Suppressor macrophage treated with lipopolysaccharide for 4 hours (primary cell): ENCODE measurements at regions not wholly inside any gene's neighbourhood (a gene's known extent, or its start where the extent isn't known, plus 50 kb on each side); places are given as distances from the start of the nearest gene placed in this dataset.

Experiments used
- DNase-seq: peaks from one replicate; pipeline ENCODE4 v3.0.0-alpha.2; 2020

DNA sequence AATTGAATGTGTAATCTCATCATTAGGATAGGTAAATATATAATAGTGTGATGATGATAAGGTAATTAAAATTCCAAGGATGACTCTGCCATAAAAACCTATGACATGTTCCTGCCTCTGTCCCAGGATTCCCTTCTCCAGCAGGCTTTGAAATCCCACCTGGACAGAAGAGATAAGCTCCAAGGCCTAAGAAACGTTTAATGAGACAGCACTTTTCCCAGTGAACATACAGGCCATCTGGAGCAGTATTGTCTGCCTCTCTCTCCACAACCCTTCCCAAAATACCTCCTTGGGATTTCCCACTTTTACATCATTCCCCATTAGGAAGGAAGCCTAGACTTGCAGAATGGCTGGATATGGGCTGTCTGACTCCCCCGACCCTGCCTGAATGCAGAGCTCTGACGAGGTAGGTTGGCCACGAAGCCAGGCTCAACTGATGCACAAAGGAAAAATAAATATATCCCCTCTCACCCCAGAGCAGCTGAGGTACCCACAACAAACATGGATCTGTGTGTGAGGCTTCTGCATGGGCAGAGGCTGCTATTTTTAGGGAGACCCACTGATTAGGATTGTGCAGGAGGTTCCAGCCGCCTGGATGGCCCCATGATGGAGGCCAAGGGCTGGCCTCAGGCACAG is 71.0 kb downstream of the TMPRSS5 start:
- DNase-seq: no peak

DNA sequence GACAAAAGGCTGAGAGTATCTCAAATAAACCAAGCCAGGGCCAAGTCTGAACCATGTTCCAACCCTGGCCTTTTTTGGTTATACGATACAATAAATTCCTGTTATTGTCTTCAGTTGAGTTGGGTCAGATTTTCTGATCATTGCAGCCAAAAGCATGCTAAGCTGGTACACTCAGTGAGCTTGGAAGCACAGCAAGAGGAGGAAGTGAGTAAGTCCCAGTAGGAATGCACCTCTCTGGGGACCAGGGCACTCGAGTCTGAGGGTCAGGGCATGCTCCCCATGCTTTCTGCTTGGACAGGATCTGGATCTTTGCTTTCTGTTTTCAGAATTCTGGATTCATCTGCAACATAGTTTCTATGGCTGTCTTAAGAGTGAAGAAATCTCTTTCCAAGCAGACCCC is 73.1 kb downstream of the TMPRSS5 start:
- no peak for DNase-seq

GRCh38 chr11:113629562-113629961 is 76.5 kb downstream of the TMPRSS5 start:
- DNase-seq: no peak

GRCh38 chr11:113628912-113629311 is 77.2 kb downstream of the TMPRSS5 start:
- no peak for DNase-seq

DNA sequence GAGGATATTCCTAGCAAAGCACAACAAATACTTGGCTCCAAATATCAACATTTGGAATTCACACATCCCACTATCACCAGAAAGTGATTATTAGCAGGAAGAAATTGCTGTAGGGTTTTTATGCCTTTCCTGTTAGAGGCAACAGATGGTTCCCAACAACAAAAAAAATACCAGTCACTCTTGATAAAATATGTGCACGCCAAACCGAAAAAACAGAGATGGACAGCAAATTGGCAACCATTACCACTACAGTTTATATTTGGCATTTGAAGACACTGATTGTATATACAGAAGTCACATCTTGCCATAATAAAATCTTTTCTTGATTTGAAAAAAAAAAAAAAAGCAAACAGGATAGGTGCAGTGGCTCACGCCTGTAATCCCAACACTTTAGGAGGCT is 78.2 kb downstream of the TMPRSS5 start:
- DNase-seq: no peak

DNA sequence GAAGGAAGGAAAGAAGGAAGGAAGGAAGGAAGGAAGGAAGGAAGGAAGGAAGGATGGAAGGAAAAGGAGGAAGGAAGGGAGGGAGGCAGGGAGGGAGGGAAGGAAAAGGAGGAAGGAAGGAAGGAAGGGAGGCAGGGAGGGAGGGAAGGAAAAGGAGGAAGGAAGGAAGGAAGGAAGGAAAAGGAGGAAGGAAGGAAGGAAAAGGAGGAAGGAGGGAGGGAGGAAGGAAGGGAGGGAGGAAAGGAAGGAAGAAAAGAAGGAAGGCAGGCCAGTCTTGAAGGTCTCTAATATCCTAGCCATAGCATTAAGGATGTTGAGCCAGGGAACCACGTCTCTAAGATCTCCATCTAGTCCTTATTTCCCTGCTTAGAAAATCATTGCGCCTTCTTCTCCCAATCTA is 78.8 kb downstream of the TMPRSS5 start:
- DNase-seq: no peak

GRCh38 chr11:113626736-113627135 is 79.4 kb downstream of the TMPRSS5 start:
- DNase-seq: no peak

GRCh38 chr11:113623114-113623513 is 83.0 kb downstream of the TMPRSS5 start:
- DNase-seq: no peak

DNA sequence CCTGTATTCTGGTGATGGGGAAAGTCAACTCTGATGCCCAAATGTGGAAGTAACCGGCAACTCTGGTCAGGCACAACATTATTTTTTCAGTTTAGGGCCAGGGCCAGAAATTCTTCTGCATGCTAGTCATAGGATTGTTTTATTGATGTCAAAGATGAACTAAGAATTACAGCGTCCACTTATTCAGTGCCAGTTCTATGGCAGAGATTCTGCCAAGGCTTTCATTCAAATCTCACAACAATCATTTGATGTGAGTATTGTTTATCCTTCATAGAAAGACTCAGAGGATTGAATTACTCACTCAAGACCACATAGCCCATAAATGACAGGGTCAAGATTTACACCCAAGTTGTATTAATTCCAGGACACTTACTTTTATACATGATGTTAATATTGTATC is 87.7 kb downstream of the TMPRSS5 start:
- DNase-seq: no peak

DNA sequence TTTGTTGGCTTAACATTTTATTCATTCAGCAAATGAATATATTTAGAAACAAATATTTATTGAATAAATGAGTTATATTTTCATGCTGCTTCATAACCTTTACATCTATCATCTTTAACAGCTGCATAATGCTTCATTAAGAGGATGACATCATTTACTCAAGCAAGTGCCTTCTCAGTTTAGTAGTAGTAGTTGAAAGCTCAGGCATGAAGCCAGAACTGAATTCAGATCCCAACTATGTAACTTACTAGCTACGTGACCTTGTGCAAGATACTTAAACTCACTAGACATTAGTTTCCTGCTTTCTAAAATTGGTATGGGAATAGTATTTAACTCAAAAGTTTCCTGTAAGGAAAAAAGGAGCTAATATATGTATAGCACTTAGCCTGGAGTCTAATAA is 90.3 kb downstream of the TMPRSS5 start:
- DNase-seq: no peak

- DNase-seq: no peak
These were observed 91.0 kb downstream of the TMPRSS5 start for GRCh38 chr11:113615098-113615497.

DNA sequence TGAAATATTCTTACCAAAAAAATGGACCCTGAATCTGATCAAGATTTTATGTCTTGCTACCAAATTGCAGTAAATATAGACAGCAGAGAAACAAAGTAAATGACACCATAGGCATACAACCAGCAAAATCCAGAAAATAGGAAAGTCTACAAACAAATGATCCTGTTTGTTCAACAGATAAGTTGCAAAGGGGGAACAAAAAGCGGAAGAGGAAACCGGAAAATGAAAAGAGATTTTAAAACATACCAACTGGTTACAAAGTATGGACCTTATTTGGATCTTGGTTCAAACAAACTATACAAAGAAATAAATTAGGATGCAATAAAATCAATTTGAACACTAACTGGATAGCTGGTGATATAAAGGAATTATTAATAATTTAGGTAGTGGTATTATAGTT is 92.0 kb downstream of the TMPRSS5 start:
- no peak for DNase-seq

DNA sequence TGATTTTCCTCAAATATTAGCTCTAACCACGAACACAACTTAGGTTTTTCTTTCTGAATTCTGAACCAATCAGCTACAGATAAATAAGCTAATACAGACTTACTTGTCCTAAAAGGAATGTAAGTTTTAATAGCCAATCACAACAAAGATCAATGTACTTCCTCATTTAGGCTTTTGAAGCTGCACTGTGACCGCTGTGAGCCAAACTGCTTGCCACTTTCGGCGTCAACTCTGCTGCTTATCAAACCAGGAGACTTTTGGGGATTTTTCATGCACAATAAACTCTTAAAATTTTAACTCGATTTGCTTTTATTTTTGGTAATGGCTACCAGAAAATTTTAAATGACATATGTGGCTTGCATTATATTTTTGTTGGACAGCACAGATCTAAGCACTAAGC is 92.5 kb downstream of the TMPRSS5 start:
- DNase-seq: peak; percentile 46

GRCh38 chr11:113604186-113604585 is 101.9 kb downstream of the TMPRSS5 start:
- no peak for DNase-seq

- DNase-seq: no peak
These were observed 102.6 kb downstream of the TMPRSS5 start for GRCh38 chr11:113603277-113604059.

DNA sequence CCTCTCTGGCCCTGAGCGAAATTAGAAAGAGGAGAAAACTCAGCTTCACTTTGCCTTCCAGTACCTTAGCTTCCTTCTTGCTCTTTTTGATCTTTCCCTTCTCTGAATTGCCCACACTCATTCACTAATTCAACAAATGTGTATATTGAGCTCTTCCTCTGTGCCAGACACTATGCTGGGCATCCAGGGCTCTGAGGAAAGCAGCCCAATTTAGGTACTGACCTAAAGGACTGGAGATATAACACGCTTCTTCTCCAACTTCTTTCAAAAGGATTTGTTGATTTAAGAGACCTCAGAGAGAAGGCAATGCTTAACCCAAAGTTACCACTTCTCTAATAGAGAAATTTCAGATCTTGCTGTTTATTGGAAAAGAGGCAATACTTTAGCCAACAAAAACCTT is 103.6 kb downstream of the TMPRSS5 start:
- DNase-seq: no peak

GRCh38 chr11:113596658-113597057 is 109.5 kb downstream of the TMPRSS5 start:
- DNase-seq: no peak

DNA sequence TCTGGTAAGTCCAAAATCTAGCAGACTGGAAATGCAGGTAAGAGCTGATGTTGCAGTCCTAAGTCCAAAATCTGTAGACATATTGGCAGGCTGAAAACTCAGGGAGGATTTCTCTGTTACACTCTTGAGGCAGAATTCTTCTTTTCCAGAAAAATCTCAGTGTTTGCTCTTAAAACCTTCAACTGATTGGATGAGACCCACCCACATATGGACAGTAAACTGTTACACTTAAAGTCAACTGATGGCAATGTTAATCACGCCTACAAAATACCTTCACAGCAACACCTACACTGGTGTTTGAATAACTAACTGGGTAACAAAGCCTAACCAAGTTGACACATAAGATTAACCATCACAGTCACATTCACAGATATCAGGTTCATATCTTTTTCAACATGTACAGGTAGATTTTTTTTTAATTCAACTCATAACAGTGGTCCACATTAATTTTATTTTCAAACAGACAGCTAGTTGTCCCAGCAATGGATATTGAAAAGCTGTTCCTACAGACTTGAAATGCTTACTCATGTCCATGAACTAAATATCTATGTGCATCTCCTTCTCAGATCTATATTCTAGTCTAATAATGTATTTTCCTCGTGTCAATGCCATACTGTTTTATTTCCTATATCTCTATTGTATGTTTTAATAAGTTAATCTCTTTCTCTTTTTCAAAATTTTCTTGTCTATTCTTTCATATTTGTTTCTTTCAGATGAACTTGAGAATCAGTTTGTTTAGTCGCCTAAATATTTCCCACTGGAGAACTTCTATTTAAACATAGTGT is 110.1 kb downstream of the TMPRSS5 start:
- DNase-seq: no peak

DNA sequence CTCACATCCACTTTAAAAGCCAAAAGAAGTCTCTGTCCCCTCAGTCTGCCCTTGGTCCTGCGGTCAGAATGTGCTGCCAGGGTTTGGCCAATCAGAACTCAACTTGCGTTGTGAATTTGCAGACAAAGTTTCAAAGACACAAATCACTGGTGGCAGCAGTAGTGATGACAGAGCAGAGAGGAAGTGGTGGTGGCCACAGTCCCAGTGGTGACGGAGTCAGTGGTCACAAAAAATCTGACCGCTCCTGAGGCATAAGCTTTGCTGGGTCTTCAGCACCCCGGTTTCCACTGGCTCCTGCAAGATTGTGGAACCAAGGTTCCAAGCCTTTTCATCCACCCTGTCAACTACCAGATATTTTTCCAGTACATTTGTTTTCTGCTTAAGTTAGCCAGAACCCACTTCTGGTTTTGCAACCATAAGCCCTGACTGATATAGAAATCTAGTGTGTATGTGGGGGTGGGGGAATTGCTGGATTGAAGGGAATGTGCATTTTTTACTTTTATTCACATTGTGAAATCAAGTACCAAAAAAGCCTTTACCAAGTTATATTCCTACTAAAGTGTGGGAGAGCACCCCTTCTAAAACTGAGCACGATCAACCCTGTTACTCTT is 112.3 kb downstream of the TMPRSS5 start:
- peak; percentile 57 for DNase-seq

DNA sequence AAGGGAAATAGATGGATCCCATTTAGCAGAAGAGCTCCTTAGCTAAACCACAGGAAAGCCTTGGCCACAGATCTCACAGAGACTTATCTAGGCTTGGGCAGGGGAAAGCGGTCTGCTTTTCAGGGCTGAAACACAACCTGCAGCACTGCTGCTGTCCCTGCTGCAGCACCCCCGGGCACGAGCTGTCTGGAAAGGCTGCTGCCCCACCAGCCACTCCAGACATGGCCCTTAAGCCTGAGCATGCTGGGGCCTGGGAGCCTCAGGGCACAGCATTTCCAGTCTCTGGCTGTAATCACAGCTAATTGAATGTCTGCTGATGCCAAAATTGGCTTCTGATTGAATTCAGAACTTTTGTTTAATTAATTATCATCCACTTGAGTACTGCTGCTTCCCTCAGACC is 115.0 kb downstream of the TMPRSS5 start:
- no peak for DNase-seq

DNA sequence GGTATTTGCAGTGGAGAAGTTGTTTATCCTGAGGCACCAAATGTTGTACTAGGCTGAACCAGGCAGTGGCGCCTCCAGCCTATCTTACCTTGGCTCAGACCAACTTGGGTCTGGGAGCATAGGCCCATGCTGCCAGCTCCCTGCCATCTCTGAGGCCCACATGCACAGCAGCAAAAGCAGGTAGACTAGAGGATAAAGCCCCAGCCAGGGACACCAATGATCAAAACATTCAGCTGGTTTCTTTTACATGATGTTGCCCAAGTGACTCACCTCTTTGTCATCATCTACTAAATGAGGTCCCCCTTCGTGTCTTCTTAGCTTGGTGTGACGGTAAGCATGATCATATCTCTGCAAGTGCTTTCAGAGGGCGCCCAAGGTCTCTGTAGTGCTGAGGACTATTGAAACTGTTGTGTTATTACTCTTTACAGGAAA is 112.1 kb upstream of the DRD2 start:
- DNase-seq: no peak

GRCh38 chr11:113584371-113584770 is 109.2 kb upstream of the DRD2 start:
- DNase-seq: no peak

GRCh38 chr11:113581713-113582112 is 106.5 kb upstream of the DRD2 start:
- DNase-seq: no peak
